Stimulated activated CD4-positive, alpha-beta T cell treated with anti-CD3 and anti-CD28 coated beads, Interleukin-1b, Interleukin-23, amount 100 ng/mL, for 4 hours (primary cell): ENCODE measurements at regions not wholly inside any gene's neighbourhood (a gene's known extent, or its start where the extent isn't known, plus 50 kb on each side); places are given as distances from the start of the nearest gene placed in this dataset.
"Not testable (repeated sequence)": the region's sequence is repeated elsewhere in the genome, so short reads cannot be mapped to it uniquely, and the experiment has no call there.

Experiments used
- DNase-seq, 2 donors: peaks; one replicate each; pipeline ENCODE4 v3.0.0-alpha.2; 2020; ENCODE audit warnings: low read depth in 2 of 2

DNA sequence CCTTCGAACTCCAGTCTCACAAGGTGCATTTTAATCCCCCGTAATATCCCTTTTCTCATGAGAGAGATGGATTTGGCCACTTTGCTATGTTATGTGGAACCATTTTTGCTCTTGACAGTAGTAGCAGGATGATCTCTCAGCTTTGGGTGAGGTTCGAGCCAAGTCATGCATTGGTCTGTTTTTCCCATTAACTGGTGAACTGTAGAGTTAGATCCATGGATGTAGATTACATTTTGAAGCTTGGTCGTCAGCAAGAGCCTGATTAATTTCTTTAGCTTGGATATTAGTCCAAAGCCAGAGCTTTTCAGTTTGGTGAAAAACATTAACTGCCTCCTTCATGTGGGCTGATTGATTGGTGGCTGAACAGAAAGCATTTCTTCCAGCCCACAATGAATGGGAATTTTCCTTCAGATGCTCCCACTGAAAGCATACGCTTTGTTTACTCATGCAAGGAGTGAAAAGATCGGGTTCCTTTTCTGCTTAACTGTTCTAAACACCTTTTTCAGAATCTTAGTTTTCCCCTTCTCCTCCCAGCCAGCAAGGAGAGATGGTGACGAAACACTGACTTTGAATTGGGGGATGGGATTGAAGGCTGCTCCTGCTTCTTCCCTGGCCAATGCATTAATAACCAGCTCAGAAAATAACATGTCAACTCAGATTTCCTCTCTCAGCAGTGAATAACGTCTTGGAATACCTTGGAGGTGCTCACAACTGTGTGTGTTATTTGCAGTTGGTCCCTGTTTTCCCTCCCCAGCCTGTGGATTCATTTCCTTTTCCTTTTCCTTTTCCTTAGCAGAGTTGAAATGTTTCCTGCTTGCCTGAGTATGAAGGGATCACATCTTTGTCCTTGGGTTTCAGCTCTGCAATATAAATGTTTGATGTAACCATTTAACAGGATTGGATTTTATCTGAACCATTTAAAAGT, 351.8 kb upstream of the FZD8 start:
- DNase-seq, result no peak

DNA sequence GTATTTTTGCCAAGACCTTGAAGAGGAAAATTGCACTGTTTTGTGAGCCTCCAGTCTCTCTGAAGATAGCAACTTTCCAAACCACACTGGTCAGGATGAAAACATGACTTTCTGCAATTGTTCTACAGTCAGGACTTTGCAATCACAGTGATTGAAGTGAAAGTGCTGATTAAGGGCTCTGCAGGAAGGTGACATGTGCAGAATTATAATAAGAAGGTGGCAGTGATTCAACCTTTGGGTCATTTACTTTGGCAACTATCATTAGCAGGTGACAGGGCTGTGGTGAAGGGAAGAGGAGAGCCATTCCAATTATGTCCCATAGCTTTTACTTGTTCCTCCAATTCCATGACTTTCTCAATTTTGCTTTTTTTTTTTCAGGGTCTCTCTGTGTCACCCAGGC, 350.0 kb upstream of the FZD8 start:
- no peak for DNase-seq

DNA sequence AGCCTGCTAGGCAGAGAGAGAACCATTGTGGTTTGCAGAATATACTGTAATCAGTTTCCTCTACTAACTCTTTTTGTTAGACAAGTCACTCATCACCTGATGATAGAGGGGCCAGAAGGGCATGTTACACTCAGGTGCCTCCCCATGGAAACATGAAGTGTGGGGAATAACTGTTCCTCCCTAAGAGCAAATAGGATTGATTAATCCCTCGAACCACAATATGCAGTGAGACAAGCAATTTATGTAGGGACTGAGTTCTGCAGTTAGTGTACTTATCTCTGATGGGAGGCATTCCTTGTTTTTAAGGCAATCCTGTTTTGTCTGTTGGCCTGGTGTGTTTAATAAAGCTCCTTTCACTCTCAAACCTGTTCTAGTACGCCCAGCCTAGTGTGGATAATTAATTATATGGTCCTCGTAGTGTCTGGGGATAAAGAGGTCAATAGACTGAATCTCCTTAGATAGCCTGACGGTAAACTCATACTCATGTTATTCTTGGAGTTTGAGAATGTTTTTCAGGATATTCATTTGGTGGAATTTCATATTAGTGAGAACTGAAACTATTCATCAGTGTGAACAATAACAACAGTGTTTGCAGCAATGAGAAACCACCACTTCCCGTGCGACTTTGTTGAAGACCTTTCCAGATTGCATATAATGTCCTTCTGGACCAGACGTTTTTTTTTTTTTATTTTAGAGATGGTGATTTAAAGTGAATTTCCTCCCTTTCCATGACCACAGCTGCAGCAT, 344.8 kb upstream of the FZD8 start:
- no peak for DNase-seq

DNA sequence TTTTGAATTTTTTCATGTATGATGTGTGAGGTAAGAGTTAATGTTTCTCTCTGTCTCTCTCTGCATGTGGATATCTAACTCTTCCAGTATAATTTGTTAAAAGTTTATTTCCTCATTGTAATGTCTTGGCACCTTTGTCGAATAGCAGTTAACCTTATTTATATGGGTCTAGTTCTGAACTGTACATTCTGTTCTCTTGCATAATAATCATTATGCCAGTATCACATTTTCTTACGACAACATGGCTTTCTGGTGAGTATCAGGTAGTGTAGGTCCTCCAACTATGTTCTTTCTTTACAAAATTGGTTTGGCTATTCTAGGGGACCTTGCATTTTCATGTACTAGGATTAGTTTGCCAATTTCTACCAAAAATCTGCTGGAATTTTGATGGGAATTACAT, 337.0 kb upstream of the FZD8 start:
- no peak for DNase-seq

DNA sequence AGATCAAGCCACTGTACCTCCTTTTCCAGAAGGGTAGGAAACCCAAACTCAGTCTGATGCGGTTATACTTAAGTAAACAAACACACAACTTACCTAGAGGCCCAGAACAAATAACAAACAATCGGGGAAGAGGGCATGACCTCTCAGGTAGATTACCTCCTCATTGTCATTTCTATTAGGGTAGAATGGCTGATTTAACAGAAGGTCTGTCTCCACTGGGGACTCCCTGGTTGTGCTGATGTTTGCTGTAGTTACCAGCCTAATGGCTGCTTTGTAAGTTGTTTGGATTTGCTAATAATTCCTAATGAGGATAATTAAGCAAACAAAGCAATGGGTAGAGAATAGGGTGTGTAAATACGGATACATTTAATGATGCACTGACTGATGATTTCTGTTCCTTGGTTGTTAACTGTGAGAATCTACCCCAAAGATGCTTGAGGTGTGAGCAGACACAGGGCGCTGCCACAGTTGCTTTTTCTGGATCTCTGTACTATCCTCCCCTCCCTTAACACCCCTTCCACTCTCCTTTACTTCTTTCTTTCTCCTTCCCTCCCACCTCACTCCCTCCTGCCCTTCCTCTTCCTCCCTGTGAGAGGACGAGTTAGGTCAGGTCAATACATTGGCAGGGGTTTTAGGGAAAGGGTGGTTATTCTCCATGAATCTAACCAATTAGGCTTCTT, 332.0 kb upstream of the FZD8 start:
- DNase-seq, result not testable (repeated sequence)

DNA sequence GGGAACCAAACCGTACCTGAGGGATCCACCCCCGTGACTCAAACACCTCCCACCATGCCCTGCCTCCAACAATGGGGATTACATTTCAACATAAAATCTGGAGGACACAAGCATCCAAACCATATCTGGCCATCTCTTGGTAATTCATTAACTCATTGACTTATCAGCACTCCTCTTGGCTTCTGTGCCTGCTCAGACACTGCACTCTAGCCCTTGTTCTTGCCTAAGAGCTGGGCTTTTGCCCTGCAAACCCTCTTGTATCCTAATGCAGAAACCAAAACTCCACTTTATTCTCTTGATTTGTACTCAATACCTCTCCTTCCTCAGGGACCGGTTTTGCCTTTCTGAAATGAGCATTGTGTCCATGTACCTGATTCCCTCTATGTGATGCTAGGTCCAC, 330.2 kb upstream of the FZD8 start:
- no peak for DNase-seq

DNA sequence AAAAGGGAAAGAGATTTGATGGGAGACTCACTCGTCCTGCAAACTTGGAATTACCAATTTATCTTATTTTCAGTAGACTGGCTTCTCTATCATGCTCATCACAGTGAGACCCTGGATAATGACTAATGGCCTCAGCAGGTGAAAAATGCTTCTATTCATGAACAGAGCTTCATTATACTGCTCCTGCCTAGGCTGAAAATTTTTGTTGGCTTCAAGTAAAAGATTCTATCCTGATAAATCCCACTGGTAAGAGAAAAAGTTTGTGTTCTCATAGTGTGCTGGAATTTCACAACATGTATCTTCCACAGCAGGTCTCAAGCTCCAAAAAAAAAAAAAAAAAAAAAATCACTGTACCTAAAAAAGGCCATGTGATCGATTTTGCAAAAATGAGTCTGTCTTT, 329.3 kb upstream of the FZD8 start:
- no peak for DNase-seq

DNA sequence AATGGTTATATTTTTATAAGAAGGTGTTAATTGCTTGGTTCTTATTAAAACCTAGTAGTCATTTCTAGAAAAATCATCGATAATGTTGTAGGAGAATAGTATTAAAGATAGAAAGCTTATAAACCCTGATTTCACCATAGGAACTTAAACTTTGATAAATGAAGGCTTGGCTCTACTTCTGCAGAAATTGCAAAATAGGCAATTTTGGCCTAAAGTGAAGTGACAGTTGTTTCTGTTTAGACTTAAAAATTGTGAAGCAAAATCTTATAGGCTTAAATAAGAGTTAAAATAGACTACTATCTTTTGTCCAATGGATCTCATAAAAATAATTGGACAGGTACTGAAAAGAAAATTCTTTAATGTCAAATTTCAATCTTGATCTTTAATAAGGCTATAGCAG, 321.6 kb upstream of the FZD8 start:
- no peak for DNase-seq

DNA sequence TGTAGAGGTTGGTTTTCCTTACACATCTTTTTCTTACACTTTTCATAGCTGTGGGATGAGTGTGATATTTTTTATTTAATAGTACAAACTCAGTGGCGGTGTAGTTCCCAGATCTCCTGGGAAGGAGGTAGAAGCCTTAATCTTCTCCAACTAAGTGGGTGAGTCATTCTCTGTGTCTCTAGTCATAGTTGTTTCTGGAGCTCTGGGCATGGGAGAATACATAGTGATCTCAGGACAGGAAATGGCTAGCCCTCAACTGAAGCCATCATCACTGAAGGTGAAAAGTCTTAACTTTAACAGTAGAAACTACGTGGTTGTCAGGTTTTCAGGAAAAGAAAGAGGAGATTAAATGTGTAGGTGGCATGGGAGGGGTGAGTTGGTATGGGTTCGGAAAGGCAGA, 319.4 kb upstream of the FZD8 start:
- DNase-seq, result no peak

DNA sequence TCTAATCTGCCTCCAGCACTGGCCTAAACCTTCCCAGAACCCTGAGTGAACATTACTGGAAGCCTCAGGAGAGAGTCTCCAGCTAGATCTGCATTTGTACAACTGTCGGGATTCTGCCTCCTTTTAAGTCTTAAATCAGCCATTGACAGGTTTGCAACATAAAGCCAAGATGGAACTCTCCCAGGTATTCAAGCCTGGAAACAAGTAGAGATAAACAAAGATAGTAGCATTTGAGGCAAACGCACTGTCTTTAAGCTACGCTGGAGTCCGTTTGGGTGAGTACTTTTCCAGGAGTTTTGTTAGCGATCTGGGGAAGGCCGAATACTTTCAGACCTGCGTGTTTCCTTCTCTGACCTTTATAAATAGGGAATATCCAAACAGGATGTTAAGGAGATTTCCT, 317.2 kb upstream of the FZD8 start:
- no peak for DNase-seq

DNA sequence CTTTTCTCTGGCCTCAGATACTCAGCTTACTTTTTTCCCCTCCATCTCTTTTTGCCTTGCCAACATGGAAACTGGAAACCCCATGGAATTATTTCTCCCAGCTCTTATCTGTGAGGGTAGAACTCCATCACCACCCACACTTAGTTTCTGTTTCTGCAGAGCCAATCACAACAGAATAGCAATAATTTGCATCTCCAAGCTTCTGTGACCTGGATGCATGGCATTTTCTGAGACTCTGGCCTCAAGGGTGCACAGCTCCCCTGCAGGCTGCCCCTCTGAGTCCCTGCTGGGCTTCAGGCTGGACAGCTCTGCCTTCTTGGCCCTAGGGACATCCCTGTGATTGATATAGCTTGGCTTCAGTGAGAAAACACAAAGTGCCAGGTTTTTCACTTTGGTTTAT, 316.5 kb upstream of the FZD8 start:
- not testable (repeated sequence) for DNase-seq

DNA sequence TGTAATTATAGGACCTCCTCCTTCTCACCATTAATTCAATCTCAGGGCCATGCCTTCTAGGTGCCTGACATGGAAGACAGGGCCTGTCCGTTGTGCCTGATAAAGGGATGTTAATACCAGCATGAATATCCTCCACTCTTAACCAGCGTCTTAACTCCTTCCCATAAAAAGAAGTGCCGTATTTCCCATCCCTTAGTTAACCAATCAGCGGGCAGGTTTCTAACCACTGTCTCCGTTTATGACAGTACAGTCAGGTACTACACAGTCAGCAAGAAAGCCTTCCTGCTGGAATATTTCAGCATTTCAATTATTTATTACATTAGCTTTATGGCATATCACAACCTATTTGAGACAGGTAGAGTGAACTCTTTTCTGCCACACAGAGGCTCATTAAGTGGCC, 308.6 kb upstream of the FZD8 start:
- DNase-seq, result no peak

DNA sequence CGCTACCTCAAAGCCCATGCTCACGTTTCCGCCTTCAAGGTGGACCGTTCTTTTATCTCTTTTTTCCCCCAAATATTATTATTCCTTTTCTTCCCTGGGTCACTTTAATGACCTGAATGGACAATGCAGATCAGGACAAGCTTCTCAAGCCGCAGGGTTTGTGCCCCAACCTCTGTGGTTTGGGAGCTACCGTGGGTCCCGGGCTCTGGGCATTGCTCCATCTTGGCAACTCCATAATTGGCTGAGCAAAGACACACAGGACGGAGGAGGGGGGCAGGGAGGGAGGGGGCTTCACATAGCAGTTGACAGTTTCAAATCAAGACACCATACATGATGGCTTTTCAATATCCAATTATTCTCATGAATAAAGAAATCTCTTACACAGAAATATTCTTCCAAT, 308.1 kb upstream of the FZD8 start:
- DNase-seq, result no peak

DNA sequence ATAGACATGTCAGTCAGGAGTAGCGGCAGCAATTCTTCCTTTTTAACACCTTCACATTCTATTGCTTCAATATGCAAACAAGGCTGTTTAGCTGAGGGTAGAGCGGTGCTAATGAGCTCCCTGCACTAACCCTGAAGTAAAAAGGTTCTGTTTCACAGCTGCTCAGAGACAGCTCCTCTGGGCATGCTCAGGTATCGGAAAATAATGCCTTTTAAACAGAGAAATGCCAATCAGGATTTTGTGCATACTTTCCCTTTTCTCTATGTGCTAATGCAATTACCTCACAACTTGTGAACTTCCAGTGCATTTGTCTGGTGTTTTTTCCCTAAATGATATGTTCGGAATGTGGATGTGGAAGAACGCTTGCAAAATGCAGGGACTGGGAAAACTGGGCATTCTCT, 307.7 kb upstream of the FZD8 start:
- DNase-seq, result no peak

DNA sequence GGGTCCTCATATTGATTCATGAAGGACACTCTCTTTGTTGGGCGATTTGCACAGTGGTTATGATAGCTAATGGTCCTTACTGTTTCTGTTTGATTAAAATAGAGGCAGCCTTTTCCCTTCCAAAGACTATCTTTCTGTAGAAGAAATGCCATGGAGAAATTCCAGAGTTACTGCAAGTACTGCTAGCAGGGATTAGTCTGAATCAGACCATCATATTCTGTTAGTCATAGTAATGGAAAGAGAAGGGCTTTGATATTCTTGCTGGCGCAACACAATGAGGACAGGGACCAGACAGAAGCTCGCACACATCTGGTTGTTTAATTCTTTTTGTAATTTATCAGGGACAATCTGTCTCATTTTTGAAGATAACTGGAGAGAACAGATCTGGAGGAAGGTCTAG, 304.5 kb upstream of the FZD8 start:
- no peak for DNase-seq

DNA sequence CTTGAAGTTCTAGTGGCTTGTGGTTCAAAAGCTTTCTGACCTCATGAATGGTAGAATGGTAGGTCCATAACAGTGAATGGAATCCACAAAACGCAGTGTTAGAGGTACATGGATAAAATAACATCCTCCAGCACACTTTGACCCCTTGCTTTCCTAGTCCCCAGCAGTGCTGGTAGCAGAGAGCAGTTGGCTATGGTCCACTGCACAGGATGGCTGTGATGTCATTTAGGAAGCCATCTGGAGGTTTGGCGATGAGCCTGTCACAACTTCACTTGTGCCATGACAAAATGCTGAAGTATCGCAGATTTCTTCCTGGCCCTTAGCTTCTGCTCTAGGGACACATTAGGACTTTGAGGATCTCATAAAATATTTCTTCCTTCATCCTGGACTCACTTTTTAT, 300.0 kb upstream of the FZD8 start:
- no peak for DNase-seq

DNA sequence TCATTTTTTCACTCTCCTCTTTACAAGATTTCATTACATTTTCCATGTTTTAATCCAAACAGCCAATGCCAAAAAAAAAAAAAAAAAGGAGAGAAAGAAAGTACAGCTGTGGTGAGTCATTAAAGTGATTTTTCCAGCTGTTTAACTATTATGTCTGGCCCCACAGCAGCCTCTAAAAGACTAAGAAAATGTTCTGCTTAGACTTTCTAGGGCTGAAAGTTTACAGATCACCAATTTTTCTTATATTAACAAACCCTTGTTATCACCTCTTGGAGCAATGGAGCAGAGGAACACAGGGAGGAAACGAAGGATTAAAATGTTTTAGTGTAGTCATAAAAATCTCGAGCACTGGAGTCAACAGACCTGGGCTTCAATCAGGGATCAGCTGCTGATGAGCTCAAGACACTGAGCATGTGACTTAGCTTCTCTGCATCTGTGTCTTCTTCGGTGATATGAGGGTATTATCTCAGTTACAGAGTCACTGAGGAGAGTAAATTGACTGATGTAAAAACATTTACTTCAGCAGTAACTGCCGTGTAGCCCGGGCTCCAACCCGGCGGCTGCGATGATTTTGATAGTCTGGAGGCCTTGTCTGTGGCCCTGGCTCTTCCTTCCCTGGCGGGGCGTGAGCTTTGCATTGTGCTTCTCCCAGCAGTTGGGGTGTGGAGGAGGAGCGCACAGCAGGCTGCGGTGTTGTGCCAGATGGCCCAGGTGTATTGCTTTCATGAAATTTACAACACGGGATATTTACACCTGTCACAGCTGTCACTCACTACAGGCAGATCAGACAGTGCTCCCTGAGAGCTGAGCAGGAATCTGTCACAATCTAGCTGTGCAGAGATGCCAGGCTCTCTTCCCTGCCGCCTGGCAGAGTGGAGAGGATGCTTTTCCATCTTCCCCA, 298.3 kb upstream of the FZD8 start:
- DNase-seq, result no peak

DNA sequence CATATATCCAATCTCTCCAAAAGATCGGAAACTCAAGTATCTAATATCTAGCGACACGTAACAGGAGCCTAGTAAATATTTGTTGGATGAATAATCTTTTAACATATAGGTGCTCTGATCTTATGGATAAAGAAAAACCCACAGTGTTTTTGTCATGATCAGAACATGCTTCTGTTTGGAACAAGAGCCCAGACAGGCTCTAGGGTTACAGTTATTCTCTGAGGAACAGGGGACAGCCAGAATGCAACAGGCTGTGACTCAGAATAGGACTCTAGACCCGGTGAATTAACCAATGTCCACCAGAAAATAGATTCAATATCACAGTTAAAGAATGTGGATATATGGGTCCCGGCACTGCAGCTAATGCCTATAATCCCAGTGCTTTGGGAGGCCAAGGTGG, 296.1 kb upstream of the FZD8 start:
- no peak for DNase-seq

DNA sequence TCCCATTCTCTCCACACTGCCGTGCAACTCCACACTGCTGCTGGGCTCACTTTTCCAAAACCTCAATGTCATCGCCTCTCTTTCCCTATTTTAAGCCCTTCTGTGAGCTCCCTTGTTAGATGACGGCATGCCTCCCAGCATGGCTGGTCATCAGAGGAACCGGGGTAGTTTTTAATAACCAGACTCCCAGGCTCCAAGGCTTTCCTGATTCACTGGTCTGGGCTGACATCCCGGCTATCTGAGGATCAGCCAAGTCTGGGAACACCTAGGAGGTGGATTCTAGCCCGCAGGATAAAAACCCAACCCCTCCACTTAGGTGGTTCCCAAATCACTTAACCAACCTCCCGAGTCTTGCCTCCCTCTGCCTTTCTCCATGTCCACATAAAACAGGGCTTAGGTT, 295.4 kb upstream of the FZD8 start:
- DNase-seq, result no peak

DNA sequence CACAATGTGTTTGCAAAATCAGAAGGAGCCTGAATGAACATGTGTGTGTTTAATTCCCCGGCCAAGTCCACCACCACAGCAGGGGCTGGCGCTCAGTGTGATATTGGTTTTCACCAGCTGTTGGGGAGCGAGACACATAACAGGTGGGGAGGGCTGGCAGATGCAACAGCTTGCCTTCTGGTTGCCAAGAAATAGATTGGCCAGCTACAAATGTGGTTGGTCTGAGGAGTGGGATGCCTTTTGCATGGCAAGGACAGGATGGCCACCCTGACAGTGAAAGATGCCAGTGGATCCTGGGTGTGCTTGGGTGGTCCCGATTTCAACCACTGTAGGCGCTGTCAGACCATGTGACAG, 292.5 kb upstream of the FZD8 start:
- DNase-seq, result no peak

DNA sequence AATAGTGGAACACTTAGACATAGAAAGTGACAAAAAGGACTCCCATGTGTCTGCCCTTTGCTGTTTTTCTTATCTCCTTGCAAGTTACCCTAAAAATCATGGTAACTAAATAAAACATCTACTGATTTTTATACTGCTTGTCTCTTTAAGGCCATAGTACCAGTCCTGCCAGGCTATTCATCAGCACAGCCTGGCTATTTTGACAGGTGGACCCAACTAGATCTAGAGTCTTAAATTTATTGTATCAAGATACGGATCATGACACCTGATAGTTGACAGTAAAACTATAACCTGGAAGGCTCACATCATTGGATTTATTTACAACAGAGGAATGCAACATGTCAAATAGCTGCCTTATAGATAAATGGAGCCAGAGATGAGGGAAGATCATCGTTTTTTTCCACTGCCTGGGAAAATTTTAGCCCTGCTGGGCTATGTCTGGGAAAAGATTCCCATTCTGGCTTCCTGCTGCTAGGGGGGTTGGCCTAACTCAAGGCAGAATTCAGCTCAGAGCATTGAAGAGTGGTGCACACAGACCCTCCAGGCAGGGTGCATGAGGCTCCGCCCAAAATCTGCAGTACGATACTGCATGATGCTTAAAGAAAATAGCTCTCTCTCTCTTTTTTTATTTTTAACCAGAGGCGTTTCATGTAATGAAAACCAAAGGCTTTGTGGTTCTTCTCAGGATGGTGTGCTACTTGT, 292.0 kb upstream of the FZD8 start:
- DNase-seq, result no peak
